H1 (cell line): ENCODE measurements at regions not wholly inside any gene's neighbourhood (a gene's known extent, or its start where the extent isn't known, plus 50 kb on each side); places are given as distances from the start of the nearest gene placed in this dataset.

Experiments used
- CTCF ChIA-PET: fragments of 300-600 bp; sonication (Branson Sonifier 250); formaldehyde crosslinking; loops from one replicate; lab custom pipeline; 2021; ENCODE audit not compliant: partially characterized antibody; lab: Charles Lee
- POLR2A ChIA-PET: fragments of 300-600 bp; sonication (Branson Sonifier 250); formaldehyde crosslinking; loops from one replicate; lab custom pipeline; 2021; ENCODE audit warnings: inconsistent platforms; ENCODE audit not compliant: partially characterized antibody; lab: Charles Lee
- DNase-seq, 2 experiments: peaks; one replicate each; pipeline versions ENCODE4 v3.0.0 to v3.0.0-alpha.2; 2010 to 2022; ENCODE audit warnings: low spot score in 2 of 2, low read depth in 1 of 2, mixed read lengths in 1 of 2
- FAIRE-seq: peaks from 2 replicates; lab custom pipeline; 2011; peaks lifted over from hg19 to GRCh38; lab: Jason Lieb, UNC
- H2AFZ ChIP-seq: 2 replicates; pipeline ENCODE4 v1.8.1; 2012; ENCODE audit warnings: low read length, inconsistent platforms
- H2AK5ac ChIP-seq: 2 replicates; pipeline ENCODE4 v1.6.1; 2013; ENCODE audit warnings: low read depth, low read length
- H2BK120ac ChIP-seq: replicated peaks from 2 replicates; pipeline ENCODE3; 2013; ENCODE audit warnings: low read depth, low read length, inconsistent platforms
- H2BK12ac ChIP-seq: 2 replicates; pipeline ENCODE4 v1.6.1; 2013; ENCODE audit warnings: low read depth, low read length
- H2BK15ac ChIP-seq: 2 replicates; pipeline ENCODE4 v1.6.1; 2013; ENCODE audit warnings: low read length
- H2BK20ac ChIP-seq: 2 replicates; pipeline ENCODE4 v1.6.1; 2013; ENCODE audit warnings: low read length
- H2BK5ac ChIP-seq: 2 replicates; pipeline ENCODE4 v1.6.1; 2013; ENCODE audit warnings: low read depth, low read length
- H3K14ac ChIP-seq: 2 replicates; pipeline ENCODE4 v1.6.1; 2013; ENCODE audit warnings: inconsistent platforms; ENCODE audit not compliant: insufficient read length
- H3K18ac ChIP-seq: 2 replicates; pipeline ENCODE4 v1.6.1; 2013; ENCODE audit warnings: low read length; ENCODE audit errors: extremely low read depth
- H3K23ac ChIP-seq: 2 replicates; pipeline ENCODE4 v1.6.1; 2013; ENCODE audit warnings: inconsistent platforms; ENCODE audit not compliant: insufficient read length
- H3K23me2 ChIP-seq: 2 replicates; pipeline ENCODE4 v1.6.1; 2013; ENCODE audit warnings: low read depth, low read length
- H3K27ac ChIP-seq: 2 replicates; pipeline ENCODE4 v1.6.1; 2011; ENCODE audit warnings: low read depth, low read length, inconsistent platforms
- H3K27me3 ChIP-seq, 4 experiments: replicated peaks in 1 of 4; 1 replicate in 1 of 4; 2 replicates in 3 of 4; pipeline versions ENCODE4 v1.6.1 to v1.8.1; 2011 to 2013; ENCODE audit warnings: low read length in 3 of 4, mild to moderate bottlenecking in 3 of 4, inconsistent platforms in 2 of 4, mixed read lengths in 2 of 4, moderate library complexity in 1 of 4; ENCODE audit not compliant: control insufficient read depth in 3 of 4, insufficient read depth in 3 of 4; ENCODE audit errors: extremely low read depth in 1 of 4
- H3K36me3 ChIP-seq, 4 experiments: 2 replicates each; pipeline versions ENCODE4 v1.6.1 to v1.8.1; 2011 to 2013; ENCODE audit warnings: mild to moderate bottlenecking in 4 of 4, low read length in 3 of 4, moderate library complexity in 2 of 4, control low read depth in 1 of 4, inconsistent platforms in 1 of 4; ENCODE audit not compliant: insufficient read depth in 4 of 4, control insufficient read depth in 2 of 4
- H3K4ac ChIP-seq: replicated peaks from 2 replicates; pipeline ENCODE3; 2013; ENCODE audit warnings: low read length, low read depth, mixed read lengths, inconsistent platforms; ENCODE audit not compliant: insufficient read length
- H3K4me1 ChIP-seq, 4 experiments: replicated peaks in 1 of 4; 1 replicate in 1 of 4; 2 replicates in 3 of 4; pipeline versions ENCODE4 v1.6.1 to v1.8.1; 2011 to 2013; ENCODE audit warnings: low read length in 3 of 4, inconsistent platforms in 2 of 4, mixed read lengths in 1 of 4; ENCODE audit not compliant: insufficient read depth in 4 of 4, control insufficient read depth in 3 of 4
- H3K4me2 ChIP-seq, 2 experiments: 2 replicates each; pipeline versions ENCODE4 v1.6.1 to v1.8.1; 2011 to 2013; ENCODE audit warnings: low read depth in 2 of 2, low read length in 2 of 2, control low read depth in 1 of 2, inconsistent platforms in 1 of 2, mild to moderate bottlenecking in 1 of 2; ENCODE audit not compliant: insufficient read depth in 1 of 2
- H3K4me3 ChIP-seq, 4 experiments: fragments of 200-600, 300-600 bp in 1 of 4; sonication (generic), shearing (Covaris generic), sonication (Bioruptor Twin) in 1 of 4; 2 replicates each; pipeline versions ENCODE4 v1.5.1 to v1.8.1; 2011 to 2016; ENCODE audit warnings: low read length in 4 of 4, low read depth in 3 of 4, control low read depth in 2 of 4, inconsistent platforms in 2 of 4, mild to moderate bottlenecking in 2 of 4, mixed read lengths in 1 of 4, moderate library complexity in 1 of 4; ENCODE audit not compliant: insufficient read depth in 2 of 4; ENCODE audit errors: extremely low read depth in 1 of 4
- H3K56ac ChIP-seq: replicated peaks from 2 replicates; pipeline ENCODE3; 2013; ENCODE audit warnings: low read depth, mild to moderate bottlenecking, mixed read lengths, low read length, inconsistent platforms; ENCODE audit not compliant: insufficient read length
- H3K79me1 ChIP-seq: 2 replicates; pipeline ENCODE4 v1.6.1; 2013; ENCODE audit warnings: low read depth, low read length, control low read depth
- H3K79me2 ChIP-seq, 2 experiments: 2 replicates each; pipeline versions ENCODE4 v1.6.1 to v1.8.1; 2012 to 2013; ENCODE audit warnings: low read length in 2 of 2, mild to moderate bottlenecking in 2 of 2, inconsistent platforms in 1 of 2; ENCODE audit not compliant: insufficient read depth in 2 of 2, control insufficient read depth in 1 of 2
- H3K9ac ChIP-seq, 4 experiments: replicated peaks in 1 of 4; 1 replicate in 1 of 4; 2 replicates in 3 of 4; pipeline versions ENCODE4 v1.6.1 to v1.8.1; 2011 to 2013; ENCODE audit warnings: low read depth in 3 of 4, low read length in 3 of 4, control low read depth in 2 of 4, mild to moderate bottlenecking in 2 of 4, moderate library complexity in 2 of 4, inconsistent platforms in 1 of 4; ENCODE audit errors: extremely low read depth in 1 of 4
- H3K9me3 ChIP-seq, 2 experiments: 2 replicates each; pipeline versions ENCODE4 v1.6.1 to v1.8.1; 2012 to 2013; ENCODE audit warnings: mild to moderate bottlenecking in 2 of 2, moderate library complexity in 2 of 2, control low read depth in 1 of 2, inconsistent platforms in 1 of 2, low read depth in 1 of 2, low read length in 1 of 2, mixed read lengths in 1 of 2; ENCODE audit not compliant: insufficient read depth in 2 of 2
- H4K20me1 ChIP-seq, 2 experiments: replicated peaks in 1 of 2; 2 replicates each; pipeline versions ENCODE3 to v1.8.1; 2011 to 2013; ENCODE audit warnings: inconsistent platforms in 2 of 2, low read length in 2 of 2, mild to moderate bottlenecking in 1 of 2; ENCODE audit not compliant: insufficient read depth in 2 of 2, control insufficient read depth in 1 of 2
- H4K5ac ChIP-seq: 2 replicates; pipeline ENCODE4 v1.6.1; 2013; ENCODE audit warnings: low read length, low read depth, mixed read lengths, inconsistent platforms; ENCODE audit not compliant: insufficient read length
- H4K8ac ChIP-seq: 2 replicates; pipeline ENCODE4 v1.8.0; 2013; ENCODE audit warnings: mild to moderate bottlenecking, moderate library complexity, low read length, inconsistent platforms; ENCODE audit not compliant: insufficient read depth; ENCODE audit errors: extremely low read depth
- H4K91ac ChIP-seq: replicated peaks from 2 replicates; pipeline ENCODE3; 2013; ENCODE audit warnings: low read length, mixed read lengths, inconsistent platforms; ENCODE audit not compliant: insufficient read length
- ATF2 ChIP-seq: IDR thresholded peaks from 2 replicates; pipeline ENCODE4 v1.6.1; 2012; ENCODE audit warnings: low read length, inconsistent platforms
- CBX8 ChIP-seq: fragments of 300-800, 300-1000 bp; sonication (generic); IDR thresholded peaks from 2 replicates; pipeline ENCODE4 v1.7.1; 2016; ENCODE audit warnings: low read depth, low read length, borderline replicate concordance
- CEBPB ChIP-seq: IDR thresholded peaks from 2 replicates; pipeline ENCODE4 v1.6.1; 2012; ENCODE audit warnings: low read depth, low read length
- CHD1 ChIP-seq: IDR thresholded peaks from 2 replicates; pipeline ENCODE4 v1.6.1; 2012; ENCODE audit warnings: low read depth, low read length, improper control_type of control experiment
- KDM5A ChIP-seq: fragments of 200-600 bp; IDR thresholded peaks from 2 replicates; pipeline ENCODE4 v1.7.1; 2012; ENCODE audit warnings: mild to moderate bottlenecking, low read length, inconsistent platforms, mixed read lengths
- NANOG ChIP-seq: IDR thresholded peaks from 2 replicates; pipeline ENCODE4 v1.6.1; 2011; ENCODE audit warnings: low read length, low read depth, mild to moderate bottlenecking, inconsistent platforms; ENCODE audit not compliant: insufficient read depth, poor library complexity, severe bottlenecking
- RBBP5 ChIP-seq: IDR thresholded peaks from 2 replicates; pipeline ENCODE4 v1.7.1; 2012; ENCODE audit warnings: low read depth, mild to moderate bottlenecking, inconsistent platforms, low read length, moderate library complexity, borderline replicate concordance
- SIRT6 ChIP-seq: IDR thresholded peaks from one replicate; pipeline ENCODE4 v1.7.1; 2012; ENCODE audit warnings: low read length, inconsistent platforms
- TEAD4 ChIP-seq: IDR thresholded peaks from 2 replicates; pipeline ENCODE4 v1.6.1; 2012; ENCODE audit warnings: low read depth, low read length, inconsistent platforms, mixed read lengths
- USF2 ChIP-seq: IDR thresholded peaks from 2 replicates; pipeline ENCODE4 v1.6.1; 2011; ENCODE audit warnings: low read length, improper control_type of control experiment

GRCh38 chr3:78235841-78236240, 1195.9 kb downstream of the ROBO2 start:
- Histone ChIP-seq H4K8ac (no peak overlapping the region), H3K9ac (no peak overlapping the region), H3K4ac (no peak overlapping the region), H2BK5ac (no peak overlapping the region), H3K27me3 (no peaks in the 10 kb centered on the region), H4K5ac (no peak overlapping the region), H3K23me2 (no peaks in the 10 kb centered on the region), H2BK12ac (no peak overlapping the region), H2BK20ac (no peak overlapping the region), H3K79me1 (no peaks in the 10 kb centered on the region), H2BK15ac (no peak overlapping the region), H3K9me3 (peaks cover 0 to 4% of the 10 kb centered on the region in 2 experiments; a peak in 1 of 4 replicates), H3K4me3 (no peak overlapping the region), H3K23ac (no peak overlapping the region), H2AFZ (no peak overlapping the region), H3K14ac (no peak overlapping the region), H3K79me2 (no peaks in the 10 kb centered on the region), H3K27ac (no peak overlapping the region), H3K4me1 (peaks cover 0 to 4% (median 0%) of the 10 kb centered on the region in 4 experiments; a peak in 1 of 7 replicates), H3K18ac (no peak overlapping the region), H3K4me2 (no peak overlapping the region), H4K20me1 (no peaks in the 10 kb centered on the region), H3K56ac (no peak overlapping the region), H4K91ac (no peak overlapping the region), H2BK120ac (no peak overlapping the region), H2AK5ac (no peak overlapping the region), H3K36me3 (no peaks in the 10 kb centered on the region)
- no peak for FAIRE-seq
- ChIA-PET POLR2A (no interaction called here), CTCF (interaction anchor here (2.1 kb wide), 1 partner anchor 15 kb away, joined by 7 read pairs; no protein-coding TSS in a partner anchor)
- no peak for DNase-seq
- TF ChIP-seq KDM5A (no peak), CBX8 (no peak), ATF2 (no peak), CEBPB (no peak), TEAD4 (no peak), RBBP5 (no peak), CHD1 (no peak), NANOG (no peak), USF2 (no peak), SIRT6 (no peak)
